HG02852 (cell line): ENCODE measurements at regions not wholly inside any gene's neighbourhood (a gene's known extent, or its start where the extent isn't known, plus 50 kb on each side); places are given as distances from the start of the nearest gene placed in this dataset.

Experiments
- ATAC-seq: cut with Tn5 transposase; IDR thresholded peaks from one replicate; pipeline ENCODE4 v1.9.1; 2021; ENCODE audit warnings: mild to moderate bottlenecking, moderate library complexity; ENCODE audit not compliant: unreplicated experiment

- no peak for ATAC-seq
Measured at GRCh38 chr12:4857472-4858291, 52.0 kb upstream of the KCNA1 start.

- ATAC-seq, result no peak
Measured at GRCh38 chr12:4858386-4858785, 51.3 kb upstream of the KCNA1 start.

- ATAC-seq, result no peak
Measured at GRCh38 chr12:4859478-4860210, 50.1 kb upstream of the KCNA1 start.
